GM12873 (cell line): ENCODE measurements at regions not wholly inside any gene's neighbourhood (a gene's known extent, or its start where the extent isn't known, plus 50 kb on each side); places are given as distances from the start of the nearest gene placed in this dataset.

ENCODE experiments used
- TF ChIP-seq, protein P1 (sequence below): IDR thresholded peaks from 2 replicates; pipeline ENCODE4 v1.5.1; 2012; ENCODE audit warnings: low read depth, mild to moderate bottlenecking, moderate library complexity, low read length, control low read depth; ENCODE audit not compliant: insufficient read depth; ENCODE audit errors: missing control alignments

DNA sequence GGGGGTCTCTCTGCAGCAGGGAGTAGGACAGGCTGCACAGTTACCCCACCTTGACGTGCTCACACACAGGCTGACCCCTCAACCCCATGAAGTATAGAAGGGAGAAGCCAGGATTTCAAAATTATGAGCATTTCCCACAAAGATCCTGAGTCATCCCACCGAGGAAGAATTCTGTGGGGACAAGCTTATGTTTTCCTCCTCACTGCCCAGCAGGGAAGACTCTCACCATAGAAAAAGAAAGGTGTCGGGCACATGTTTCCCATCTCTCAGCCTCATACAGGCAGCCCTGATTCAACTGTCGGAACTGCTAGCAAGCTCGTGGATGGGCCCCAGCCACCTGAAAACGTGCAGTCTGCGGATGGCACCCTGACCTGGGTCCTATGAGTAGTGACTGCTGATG, 499.7 kb upstream of the MKI67 start:
- TF ChIP-seq, protein P1, sequence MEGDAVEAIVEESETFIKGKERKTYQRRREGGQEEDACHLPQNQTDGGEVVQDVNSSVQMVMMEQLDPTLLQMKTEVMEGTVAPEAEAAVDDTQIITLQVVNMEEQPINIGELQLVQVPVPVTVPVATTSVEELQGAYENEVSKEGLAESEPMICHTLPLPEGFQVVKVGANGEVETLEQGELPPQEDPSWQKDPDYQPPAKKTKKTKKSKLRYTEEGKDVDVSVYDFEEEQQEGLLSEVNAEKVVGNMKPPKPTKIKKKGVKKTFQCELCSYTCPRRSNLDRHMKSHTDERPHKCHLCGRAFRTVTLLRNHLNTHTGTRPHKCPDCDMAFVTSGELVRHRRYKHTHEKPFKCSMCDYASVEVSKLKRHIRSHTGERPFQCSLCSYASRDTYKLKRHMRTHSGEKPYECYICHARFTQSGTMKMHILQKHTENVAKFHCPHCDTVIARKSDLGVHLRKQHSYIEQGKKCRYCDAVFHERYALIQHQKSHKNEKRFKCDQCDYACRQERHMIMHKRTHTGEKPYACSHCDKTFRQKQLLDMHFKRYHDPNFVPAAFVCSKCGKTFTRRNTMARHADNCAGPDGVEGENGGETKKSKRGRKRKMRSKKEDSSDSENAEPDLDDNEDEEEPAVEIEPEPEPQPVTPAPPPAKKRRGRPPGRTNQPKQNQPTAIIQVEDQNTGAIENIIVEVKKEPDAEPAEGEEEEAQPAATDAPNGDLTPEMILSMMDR, result no peak

DNA sequence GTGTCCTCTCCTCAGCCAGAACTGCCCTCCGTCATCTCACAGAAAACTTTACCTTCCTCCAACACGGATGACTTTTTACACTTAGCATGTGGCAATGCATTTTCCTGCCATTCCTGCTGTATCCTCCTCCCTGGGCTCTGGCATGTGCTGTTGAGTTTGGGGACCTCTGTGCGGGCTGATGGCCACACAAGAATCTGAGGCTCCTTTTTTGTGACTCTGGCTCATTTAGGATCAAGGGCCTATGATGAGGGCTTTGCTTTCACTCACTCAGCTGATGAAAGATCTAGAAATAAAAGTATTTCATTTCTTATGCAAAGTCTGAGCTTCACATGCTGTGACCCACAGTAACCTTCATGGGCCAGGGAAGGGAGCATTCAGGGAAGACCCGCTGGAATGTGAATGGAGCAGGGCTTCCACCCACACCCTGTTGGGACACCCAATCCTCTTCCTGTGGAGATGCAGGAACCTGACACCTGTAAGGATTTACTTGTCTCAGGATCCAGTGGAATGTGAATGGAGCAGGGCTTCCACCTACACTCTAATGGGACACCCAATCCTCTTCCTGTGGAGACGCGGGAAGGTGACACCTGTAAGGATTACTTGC, 500.3 kb upstream of the MKI67 start:
- TF ChIP-seq, protein P1, result no peak

DNA sequence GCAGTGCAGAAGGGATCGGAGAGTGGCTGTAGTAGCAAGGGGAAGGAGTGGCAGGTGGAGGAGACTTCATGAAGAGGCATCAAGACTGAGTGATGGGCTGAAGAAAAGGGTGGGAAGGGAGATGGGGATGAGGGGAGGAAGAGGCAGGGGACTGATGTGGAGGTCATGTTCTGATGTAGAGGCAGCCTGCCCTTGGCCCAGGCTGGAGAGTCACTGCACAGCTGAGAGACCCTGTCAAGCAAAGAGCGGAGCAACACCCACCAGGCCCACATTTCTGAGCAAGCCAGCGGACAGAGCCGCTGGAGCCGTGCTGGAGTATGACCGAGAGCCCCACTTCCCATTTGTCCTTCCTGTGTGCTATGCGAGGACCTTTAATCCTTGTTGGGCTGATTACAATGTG, 501.6 kb upstream of the MKI67 start:
- TF ChIP-seq, protein P1, result no peak

DNA sequence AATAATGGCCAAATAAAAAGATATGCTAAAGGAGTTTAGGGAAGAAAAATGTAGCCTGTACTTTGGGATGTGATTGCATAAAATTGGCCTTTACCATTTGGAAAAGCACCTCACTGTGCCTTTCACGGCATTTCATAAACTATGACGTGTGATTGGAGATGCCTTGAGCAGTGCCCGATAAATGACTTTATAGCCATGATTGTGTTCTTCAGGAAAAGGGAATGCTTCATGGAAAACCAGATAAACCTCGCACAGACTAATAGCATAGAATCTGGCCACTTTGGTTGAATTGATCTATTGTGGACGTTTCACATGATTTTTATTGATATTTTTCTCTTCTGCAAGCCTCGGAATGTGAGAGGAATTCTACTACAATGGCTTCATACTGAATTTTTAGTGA, 502.0 kb upstream of the MKI67 start:
- TF ChIP-seq, protein P1, result no peak

DNA sequence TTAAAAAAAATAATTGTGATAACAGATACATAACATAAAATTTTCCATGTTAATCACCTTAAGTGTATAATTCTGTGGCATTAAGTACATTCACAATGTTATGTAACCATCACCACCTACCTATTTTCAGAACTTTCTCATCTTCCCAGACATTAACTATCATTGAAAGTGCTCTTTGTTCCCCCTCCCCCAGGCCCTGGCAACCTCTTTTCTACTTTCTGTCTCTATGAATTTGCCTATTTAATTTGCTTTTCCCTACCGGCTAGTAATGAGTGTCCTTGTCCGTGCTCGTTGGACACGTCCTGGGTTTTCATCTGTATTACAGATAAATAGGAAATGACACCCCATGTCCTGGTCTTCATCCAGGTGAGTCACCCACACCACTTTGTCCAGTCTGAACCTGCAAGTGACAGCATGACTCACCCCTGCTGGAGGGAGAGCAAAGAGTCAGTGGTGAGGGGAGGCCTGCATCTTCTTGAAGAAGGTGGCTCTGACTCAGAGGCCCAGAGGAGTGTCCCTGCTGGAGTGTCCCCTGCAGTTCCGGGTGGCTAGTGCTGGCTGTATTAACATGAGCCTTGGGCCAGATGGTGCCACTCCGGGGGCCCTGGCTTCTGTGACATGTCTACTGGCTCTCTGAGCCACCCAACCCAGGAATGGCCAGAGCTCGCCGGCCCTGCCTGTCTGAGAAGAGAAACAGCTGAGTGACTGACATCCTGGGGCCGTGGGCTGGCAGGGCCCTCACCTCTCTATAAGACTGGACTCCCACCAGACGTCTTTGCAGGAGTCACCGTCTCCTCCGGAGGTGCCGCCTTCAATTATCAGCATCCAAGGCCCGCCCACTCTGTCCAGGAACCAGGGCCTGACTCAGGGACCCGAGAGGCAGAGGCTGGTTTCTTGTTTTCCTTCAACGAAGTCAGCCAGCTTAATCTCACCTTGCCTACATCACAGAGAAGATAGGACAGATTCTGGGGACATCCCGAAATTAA, 503.2 kb upstream of the MKI67 start:
- TF ChIP-seq, protein P1, result no peak

DNA sequence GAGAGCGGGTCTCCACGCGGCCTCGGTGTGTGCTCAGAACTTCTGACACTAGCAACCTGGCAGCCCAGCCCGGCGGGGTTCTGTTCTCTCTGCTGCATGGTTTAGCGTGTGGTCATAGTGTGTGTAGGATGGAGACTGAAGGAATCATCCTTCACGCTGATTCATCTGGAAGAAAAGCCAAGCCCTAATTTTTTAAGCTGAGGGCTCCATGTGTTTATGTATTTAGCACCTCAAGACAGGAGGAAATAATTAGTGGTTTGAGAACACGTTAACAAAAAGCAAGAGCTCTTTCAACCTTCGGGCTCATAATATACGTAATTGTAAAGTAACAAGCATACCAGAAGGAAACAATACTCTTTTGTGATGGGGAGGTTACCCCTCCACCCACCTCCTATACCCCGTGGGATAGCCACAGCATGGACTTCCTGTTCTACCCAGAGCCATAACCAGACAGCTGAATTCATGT, 504.6 kb upstream of the MKI67 start:
- TF ChIP-seq, protein P1, result no peak

DNA sequence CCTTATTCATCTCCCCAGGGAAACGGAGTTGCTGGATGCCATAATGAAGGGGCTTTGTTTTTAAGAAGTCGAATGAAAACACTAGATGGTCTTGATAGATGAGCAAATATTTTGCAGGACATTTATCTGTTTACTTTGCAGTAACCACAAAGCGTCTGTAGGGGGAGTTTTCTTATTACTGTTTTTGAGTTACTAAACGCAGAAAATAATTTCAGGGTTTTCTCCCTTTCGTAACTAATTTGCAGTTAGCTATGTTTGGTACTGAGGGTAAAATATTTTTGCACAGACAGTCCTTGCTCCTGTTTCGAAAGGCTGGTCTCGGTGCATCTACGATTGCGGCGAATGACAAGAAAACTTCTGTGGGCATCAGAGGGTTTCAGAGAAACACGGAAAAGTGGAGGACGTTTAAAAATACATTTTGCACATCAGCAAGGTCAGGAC, 505.6 kb upstream of the MKI67 start:
- TF ChIP-seq, protein P1, result peak; percentile 60
